GM12874 (cell line): ENCODE measurements at regions not wholly inside any gene's neighbourhood (a gene's known extent, or its start where the extent isn't known, plus 50 kb on each side); places are given as distances from the start of the nearest gene placed in this dataset.

ENCODE experiments used
- TF ChIP-seq, protein P1 (sequence below): IDR thresholded peaks from 2 replicates; pipeline ENCODE4 v1.5.1; 2011; ENCODE audit warnings: low read depth, mild to moderate bottlenecking, control low read depth, low read length, moderate library complexity; ENCODE audit not compliant: insufficient read depth

DNA sequence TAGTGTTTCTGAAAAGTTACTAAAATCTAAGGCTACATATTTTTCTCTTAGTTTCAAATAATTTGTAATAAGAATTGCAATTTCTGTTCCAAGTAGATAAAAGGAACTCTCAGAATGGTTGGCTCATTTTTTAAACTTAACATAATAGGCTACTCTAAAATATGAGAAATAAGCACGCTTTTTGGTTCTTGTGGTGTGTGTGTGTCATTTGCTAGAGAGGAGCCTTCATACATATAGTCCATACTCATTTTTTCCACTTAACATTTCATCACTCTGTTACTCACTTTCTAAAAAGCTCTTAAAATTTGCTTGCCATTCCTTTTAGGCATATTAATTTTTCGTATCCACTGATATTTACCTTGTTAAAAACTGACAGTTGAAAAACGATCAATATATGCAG lies 74.0 kb upstream of the VWDE start:
- TF ChIP-seq, protein P1, sequence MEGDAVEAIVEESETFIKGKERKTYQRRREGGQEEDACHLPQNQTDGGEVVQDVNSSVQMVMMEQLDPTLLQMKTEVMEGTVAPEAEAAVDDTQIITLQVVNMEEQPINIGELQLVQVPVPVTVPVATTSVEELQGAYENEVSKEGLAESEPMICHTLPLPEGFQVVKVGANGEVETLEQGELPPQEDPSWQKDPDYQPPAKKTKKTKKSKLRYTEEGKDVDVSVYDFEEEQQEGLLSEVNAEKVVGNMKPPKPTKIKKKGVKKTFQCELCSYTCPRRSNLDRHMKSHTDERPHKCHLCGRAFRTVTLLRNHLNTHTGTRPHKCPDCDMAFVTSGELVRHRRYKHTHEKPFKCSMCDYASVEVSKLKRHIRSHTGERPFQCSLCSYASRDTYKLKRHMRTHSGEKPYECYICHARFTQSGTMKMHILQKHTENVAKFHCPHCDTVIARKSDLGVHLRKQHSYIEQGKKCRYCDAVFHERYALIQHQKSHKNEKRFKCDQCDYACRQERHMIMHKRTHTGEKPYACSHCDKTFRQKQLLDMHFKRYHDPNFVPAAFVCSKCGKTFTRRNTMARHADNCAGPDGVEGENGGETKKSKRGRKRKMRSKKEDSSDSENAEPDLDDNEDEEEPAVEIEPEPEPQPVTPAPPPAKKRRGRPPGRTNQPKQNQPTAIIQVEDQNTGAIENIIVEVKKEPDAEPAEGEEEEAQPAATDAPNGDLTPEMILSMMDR: no peak

DNA sequence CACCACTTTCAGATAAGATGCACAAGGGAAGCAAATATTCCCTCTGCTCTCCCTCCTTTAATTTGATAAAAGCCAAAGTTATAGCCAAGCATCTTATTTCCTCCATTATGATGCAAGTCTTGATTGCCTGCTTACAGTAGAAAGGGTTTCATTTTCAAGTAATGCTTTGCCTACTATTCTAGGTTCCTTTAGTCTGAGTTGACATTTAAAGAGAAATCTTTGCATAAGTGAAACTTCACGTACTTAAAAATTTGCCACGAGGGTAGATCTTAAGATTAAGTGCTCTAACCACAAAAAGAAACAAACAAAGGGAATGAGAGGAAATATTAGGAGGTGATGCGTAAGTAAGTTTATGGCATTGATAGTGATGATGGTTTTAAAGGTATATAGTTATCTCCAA lies 78.1 kb upstream of the VWDE start:
- TF ChIP-seq, protein P1: no peak

GRCh38 chr7:12485845-12486244 lies 82.2 kb upstream of the VWDE start:
- TF ChIP-seq, protein P1: no peak

GRCh38 chr7:12488341-12488740 lies 82.2 kb upstream of the SCIN start:
- TF ChIP-seq, protein P1: no peak

GRCh38 chr7:12490107-12490688 lies 80.3 kb upstream of the SCIN start:
- TF ChIP-seq, protein P1: 0 out of 2 replicates have a peak, but pooled peaks have one; percentile 13

DNA sequence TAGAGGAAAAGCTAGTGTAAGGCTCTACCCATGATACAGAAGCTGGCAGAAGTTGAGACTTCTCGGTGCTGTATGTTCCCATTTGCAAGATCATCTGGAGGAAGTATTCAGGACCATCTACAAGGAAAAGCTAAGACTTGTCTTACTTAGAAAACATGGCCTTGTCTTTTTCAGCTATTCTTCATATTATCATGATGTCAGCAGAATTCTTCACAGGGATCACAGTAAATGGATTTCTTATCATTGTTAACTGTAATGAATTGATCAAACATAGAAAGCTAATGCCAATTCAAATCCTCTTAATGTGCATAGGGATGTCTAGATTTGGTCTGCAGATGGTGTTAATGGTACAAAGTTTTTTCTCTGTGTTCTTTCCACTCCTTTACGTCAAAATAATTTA lies 79.6 kb upstream of the SCIN start:
- TF ChIP-seq, protein P1: no peak

DNA sequence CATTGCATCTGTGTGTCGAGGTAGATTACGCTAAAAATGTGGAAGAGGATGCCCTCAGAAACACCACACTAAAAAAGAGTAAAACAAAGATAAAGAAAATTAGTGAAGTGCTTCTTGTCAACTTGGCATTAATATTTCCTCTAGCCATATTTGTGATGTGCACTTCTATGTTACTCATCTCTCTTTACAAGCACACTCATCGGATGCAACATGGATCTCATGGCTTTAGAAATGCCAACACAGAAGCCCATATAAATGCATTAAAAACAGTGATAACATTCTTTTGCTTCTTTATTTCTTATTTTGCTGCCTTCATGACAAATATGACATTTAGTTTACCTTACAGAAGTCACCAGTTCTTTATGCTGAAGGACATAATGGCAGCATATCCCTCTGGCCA lies 79.0 kb upstream of the SCIN start:
- TF ChIP-seq, protein P1: no peak

DNA sequence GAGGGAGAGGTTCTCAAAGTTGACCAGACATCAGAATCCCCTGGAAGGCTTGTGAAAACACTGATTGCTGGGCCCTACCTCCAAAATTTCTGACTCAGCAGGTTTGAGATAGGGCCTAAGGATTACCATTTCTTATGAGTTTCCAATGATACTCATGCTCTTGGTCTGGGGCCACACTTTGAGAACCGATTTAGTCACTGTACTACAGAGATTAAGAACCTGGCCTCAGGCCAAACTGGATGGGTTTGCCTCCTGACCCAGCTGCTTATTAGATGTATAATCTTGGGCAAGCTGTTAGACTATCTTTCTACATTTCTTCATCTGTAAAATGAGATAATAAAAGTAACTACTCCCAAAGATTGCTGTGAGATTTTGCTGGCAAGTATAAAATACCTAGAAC lies 77.1 kb upstream of the SCIN start:
- TF ChIP-seq, protein P1: no peak
